GM10266 (cell line): ENCODE measurements at regions not wholly inside any gene's neighbourhood (a gene's known extent, or its start where the extent isn't known, plus 50 kb on each side); places are given as distances from the start of the nearest gene placed in this dataset.

Experiments used
- DNase-seq: peaks from one replicate; pipeline ENCODE4 v3.0.0; 2012; ENCODE audit errors: extremely low spot score
- CTCF ChIP-seq: IDR thresholded peaks from 2 replicates; pipeline ENCODE4 v1.5.1; 2012; ENCODE audit warnings: mild to moderate bottlenecking, low read depth; ENCODE audit not compliant: control insufficient read depth, insufficient read depth; ENCODE audit errors: missing control alignments

GRCh38 chr4:38442073-38442788 is 221.8 kb upstream of the KLF3 start:
- TF ChIP-seq CTCF: no peak
- no peak for DNase-seq

- DNase-seq: no peak
- no peak for TF ChIP-seq CTCF
These were observed 214.4 kb upstream of the KLF3 start for GRCh38 chr4:38449506-38450174.

GRCh38 chr4:38452009-38452408 is 212.0 kb upstream of the KLF3 start:
- DNase-seq: no peak

GRCh38 chr4:38452542-38452941 is 211.5 kb upstream of the KLF3 start:
- no peak for DNase-seq
- no peak for TF ChIP-seq CTCF

More at GRCh38 chr4:38452009-38452408, 212.0 kb upstream of the KLF3 start:
- no peak for TF ChIP-seq CTCF

- no peak for TF ChIP-seq CTCF
- no peak for DNase-seq
These were observed 210.6 kb upstream of the KLF3 start for GRCh38 chr4:38453253-38453881.

GRCh38 chr4:38454284-38454683 is 209.7 kb upstream of the KLF3 start:
- TF ChIP-seq CTCF: no peak
- DNase-seq: no peak

GRCh38 chr4:38455092-38455862 is 208.7 kb upstream of the KLF3 start:
- DNase-seq: peak; percentile 51
- TF ChIP-seq CTCF: no peak
